ENCODE measurements at regions not wholly inside any gene's neighbourhood (a gene's known extent, or its start where the extent isn't known, plus 50 kb on each side); places are given as distances from the start of the nearest gene placed in this dataset.
"Not testable (repeated sequence)": the region's sequence is repeated elsewhere in the genome, so short reads cannot be mapped to it uniquely, and the experiment has no call there.

DNA sequence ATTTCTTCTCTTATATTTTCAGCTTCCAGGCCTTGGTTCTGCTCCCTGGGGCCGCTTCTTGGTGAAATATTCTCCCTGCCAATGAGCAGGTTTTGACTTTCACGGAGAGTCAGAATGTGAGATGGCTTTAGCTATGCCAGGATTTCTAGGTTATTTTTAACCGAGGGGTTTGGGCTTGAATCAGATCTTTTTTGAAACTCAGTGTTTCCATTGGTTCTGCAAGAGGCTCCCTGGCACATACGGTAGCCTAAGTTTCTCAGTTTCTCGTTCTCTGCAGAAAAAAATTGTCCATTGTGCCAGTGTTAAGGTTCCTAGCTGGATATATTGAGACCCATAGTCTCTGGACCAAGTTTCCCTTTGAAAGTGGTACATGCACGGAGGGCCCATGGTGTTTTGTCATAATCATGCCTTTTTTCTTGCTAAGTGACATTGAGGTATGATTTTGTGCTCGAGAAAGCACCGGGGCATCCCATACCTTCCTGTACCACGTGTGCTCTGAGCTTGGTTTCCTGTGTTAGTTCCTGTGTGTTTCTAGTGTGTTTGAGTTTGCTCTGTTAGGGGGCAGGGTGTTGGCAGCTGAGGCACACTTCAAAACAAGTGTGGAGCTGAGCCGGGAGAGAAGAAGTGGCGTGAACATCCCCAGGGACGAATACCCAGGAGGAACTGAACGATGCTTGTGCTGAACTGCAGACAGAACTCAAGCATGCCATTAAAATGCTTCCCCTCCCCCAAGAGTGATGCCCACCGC is 127.2 kb downstream of the HS3ST3B1 start:
- peak; percentile 20 to 29 for DNase-seq (ENCODE audit: low read depth in 2 of 2)

DNA sequence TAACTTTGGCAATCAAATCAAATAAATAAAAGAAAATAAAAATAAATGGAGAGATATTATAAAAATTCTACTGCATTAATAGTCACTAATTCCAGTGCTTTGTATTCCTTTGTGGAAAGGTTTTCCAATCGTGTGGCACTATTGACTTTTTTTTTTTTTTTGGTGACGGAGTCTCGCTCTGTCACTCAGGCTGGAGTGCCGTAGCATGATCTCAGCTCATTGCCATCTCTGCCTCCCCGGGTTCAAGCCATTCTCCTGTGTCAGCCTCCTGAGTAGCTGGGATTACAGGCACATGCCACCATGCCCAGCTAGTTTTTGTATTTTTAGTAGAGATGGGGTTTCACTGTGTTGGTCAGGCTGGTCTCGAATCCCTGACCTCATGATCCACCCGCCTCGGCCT is 122.3 kb downstream of the HS3ST3B1 start:
- DNase-seq (ENCODE audit: low read depth in 2 of 2): not testable (repeated sequence)

DNA sequence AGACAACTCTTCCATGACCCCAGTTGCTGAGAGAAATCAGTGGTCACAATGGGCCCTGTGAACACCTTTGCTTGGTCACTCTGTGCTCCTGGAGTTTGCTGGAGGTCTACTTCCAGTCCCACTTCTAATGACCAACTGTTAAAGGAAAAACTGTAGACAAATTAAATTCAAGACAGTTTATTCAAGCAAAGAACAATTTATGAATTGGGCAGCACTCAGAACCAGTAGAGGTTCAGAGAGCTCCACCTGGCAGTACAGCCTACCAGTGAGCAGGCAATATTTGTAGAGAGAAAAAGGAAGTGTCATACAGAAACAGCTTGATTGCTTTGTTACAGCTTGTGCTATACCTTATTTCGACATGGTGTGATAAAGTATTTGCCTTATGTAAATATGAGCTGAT is 116.5 kb downstream of the HS3ST3B1 start:
- no peak for DNase-seq (ENCODE audit: low read depth in 2 of 2)

DNA sequence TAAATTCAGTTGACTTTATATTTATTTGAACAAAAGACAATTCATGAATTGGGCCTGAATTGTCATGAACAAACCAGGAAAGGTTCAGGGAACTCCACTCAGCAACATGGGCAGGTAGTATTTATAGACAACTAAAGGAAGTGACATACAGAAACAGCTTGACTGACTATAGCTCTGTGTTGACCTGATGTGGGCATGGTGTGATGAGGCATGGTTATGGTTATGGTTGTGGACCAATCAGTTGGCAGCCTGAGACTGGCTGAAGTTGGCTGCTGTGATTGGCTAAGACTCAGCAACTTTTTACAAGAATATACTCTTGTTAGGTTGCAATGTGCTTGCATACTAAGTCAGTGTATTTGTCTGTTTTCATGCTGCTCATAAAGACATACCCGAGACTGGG is 108.4 kb downstream of the HS3ST3B1 start:
- DNase-seq (ENCODE audit: low read depth in 2 of 2): no peak

DNA sequence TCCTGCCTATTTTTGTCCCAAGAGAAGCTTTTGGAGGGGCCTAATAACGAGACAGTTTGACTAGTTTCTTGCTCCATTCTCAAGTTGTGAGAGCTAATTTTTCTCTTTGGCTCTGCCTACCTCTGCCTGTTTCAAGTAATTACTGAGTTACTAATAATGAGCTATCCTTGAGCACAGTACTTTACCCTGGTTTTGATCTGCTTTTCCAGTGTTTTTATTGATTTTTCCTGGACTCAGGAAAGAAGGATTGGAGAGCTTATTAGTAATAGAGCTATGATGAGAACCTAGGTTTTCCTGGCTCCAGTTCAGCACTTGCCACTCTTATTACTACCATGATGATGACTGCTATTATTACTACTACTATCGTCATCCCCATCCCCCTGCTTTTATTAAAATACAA is 106.7 kb downstream of the HS3ST3B1 start:
- DNase-seq (ENCODE audit: low read depth in 2 of 2): no peak

DNA sequence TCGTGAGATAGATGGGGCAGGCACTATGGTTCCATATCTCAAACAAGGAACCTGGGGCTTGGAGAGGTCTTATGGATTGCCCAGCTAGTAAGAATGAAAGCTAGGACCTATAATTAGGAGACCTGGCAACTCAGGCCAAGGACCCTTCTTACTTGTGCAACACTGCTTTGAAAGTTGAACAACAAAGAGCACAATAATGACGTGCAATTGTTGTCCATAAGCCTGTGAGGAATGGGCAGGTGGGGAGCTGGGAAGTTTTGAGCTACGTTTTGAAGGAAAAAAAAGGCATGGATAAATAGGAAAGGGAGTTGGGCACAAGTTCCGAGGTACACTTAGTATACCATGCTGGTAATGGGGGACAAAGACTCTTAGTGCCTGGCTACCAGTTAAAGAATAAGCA is 104.3 kb downstream of the HS3ST3B1 start:
- DNase-seq (ENCODE audit: low read depth in 2 of 2): no peak

Measured in stimulated activated CD8-positive, alpha-beta memory T cell treated with anti-CD3 and anti-CD28 coated beads, Interleukin-7, amount 100 ng/mL, for 1 hour (primary cell).